Type B pancreatic cell (in vitro differentiated cells): ENCODE measurements at regions not wholly inside any gene's neighbourhood (a gene's known extent, or its start where the extent isn't known, plus 50 kb on each side); places are given as distances from the start of the nearest gene placed in this dataset.

ENCODE experiments used
- DNase-seq: peaks from one replicate; pipeline ENCODE4 v3.0.0; 2021; ENCODE audit warnings: mixed read lengths; ENCODE audit not compliant: unreplicated experiment; ENCODE audit errors: extremely low spot score
- H3K27ac Mint-ChIP-seq: 2 replicates; pipeline ENCODE4 v1.8.0; 2021; ENCODE audit warnings: mild to moderate bottlenecking, mixed read lengths
- H3K27me3 Mint-ChIP-seq: 2 replicates; pipeline ENCODE4 v1.8.0; 2021; ENCODE audit warnings: mixed read lengths
- H3K36me3 Mint-ChIP-seq: 2 replicates; pipeline ENCODE4 v1.8.0; 2021; ENCODE audit warnings: mixed read lengths
- H3K4me1 Mint-ChIP-seq: one replicate; pipeline ENCODE4 v1.8.0; 2021; ENCODE audit warnings: mixed read lengths; ENCODE audit not compliant: unreplicated experiment
- H3K4me3 Mint-ChIP-seq: 2 replicates; pipeline ENCODE4 v1.8.0; 2021; ENCODE audit warnings: mild to moderate bottlenecking, mixed read lengths
- H3K9me3 Mint-ChIP-seq: 2 replicates; pipeline ENCODE4 v1.8.0; 2021; ENCODE audit warnings: mixed read lengths
- TF ChIP-seq, protein P1 (sequence below): fragments of 200-600 bp; sonication (generic); conservative IDR thresholded peaks from 2 replicates; pipeline ENCODE4 v1.5.0; 2021; ENCODE audit warnings: antibody characterized with exemption, mild to moderate bottlenecking

DNA sequence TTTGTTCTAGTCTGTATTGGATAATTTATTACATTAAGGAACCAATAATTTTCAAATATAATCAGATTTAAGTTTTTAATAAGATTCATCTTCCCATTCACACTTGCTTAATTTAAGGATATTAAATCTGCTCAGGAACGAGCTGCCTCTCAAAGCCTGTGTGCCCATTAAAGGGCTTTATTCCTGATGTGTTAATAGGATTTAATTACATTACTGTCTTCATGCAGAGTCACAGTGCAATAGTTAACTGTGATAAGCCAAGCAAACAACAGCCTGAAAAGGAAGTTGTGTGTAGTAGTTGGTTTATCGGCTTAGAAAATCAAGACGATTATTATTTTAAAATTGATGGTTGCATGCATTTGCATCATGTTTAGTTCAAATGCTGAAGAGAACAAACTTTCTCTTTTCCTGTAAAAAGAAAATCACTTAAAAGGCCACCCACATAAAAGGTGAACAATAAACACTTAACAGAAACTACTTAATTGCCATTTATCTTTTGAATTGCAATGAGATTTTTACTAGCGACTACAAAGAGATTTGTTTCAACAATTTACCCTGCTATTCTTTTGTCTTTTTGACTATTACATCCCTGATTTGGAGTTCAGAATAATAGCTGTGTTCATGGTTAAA is 174.6 kb downstream of the RWDD3 start:
- no peaks in the 10 kb centered on the region for H3K4me1 Mint-ChIP-seq
- TF ChIP-seq, protein P1, sequence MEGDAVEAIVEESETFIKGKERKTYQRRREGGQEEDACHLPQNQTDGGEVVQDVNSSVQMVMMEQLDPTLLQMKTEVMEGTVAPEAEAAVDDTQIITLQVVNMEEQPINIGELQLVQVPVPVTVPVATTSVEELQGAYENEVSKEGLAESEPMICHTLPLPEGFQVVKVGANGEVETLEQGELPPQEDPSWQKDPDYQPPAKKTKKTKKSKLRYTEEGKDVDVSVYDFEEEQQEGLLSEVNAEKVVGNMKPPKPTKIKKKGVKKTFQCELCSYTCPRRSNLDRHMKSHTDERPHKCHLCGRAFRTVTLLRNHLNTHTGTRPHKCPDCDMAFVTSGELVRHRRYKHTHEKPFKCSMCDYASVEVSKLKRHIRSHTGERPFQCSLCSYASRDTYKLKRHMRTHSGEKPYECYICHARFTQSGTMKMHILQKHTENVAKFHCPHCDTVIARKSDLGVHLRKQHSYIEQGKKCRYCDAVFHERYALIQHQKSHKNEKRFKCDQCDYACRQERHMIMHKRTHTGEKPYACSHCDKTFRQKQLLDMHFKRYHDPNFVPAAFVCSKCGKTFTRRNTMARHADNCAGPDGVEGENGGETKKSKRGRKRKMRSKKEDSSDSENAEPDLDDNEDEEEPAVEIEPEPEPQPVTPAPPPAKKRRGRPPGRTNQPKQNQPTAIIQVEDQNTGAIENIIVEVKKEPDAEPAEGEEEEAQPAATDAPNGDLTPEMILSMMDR, result no peak
- H3K27me3 Mint-ChIP-seq, result peaks cover 12% of the 10 kb centered on the region
- no peak for DNase-seq
- H3K27ac Mint-ChIP-seq, result no peak overlapping the region
- H3K4me3 Mint-ChIP-seq, result no peak overlapping the region
- no peaks in the 10 kb centered on the region for H3K36me3 Mint-ChIP-seq
- H3K9me3 Mint-ChIP-seq, result no peaks in the 10 kb centered on the region

DNA sequence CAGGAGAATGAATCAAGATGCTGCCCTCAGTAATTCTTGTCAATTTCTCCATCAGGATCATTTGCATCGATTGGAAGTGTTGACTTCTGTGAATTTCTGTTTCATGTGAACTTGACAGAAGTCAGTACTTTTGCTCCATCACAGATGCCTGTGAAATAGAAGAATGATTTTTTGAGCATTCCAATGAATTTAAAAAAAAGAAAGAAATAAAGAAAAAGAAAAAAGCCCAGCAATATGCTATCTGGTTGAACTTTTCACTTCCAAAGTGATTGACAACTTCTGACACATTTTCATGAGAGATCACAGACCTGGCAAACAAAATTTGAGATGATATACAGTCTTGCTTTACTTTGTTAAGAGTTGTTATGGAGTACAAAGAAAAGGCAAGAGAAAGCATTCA is 175.3 kb downstream of the RWDD3 start:
- no peaks in the 10 kb centered on the region for H3K36me3 Mint-ChIP-seq
- H3K4me3 Mint-ChIP-seq, result no peak overlapping the region
- no peaks in the 10 kb centered on the region for H3K9me3 Mint-ChIP-seq
- no peak for DNase-seq
- peaks cover 12% of the 10 kb centered on the region for H3K27me3 Mint-ChIP-seq
- H3K4me1 Mint-ChIP-seq, result no peaks in the 10 kb centered on the region
- no peak overlapping the region for H3K27ac Mint-ChIP-seq
- TF ChIP-seq, protein P1, result no peak

DNA sequence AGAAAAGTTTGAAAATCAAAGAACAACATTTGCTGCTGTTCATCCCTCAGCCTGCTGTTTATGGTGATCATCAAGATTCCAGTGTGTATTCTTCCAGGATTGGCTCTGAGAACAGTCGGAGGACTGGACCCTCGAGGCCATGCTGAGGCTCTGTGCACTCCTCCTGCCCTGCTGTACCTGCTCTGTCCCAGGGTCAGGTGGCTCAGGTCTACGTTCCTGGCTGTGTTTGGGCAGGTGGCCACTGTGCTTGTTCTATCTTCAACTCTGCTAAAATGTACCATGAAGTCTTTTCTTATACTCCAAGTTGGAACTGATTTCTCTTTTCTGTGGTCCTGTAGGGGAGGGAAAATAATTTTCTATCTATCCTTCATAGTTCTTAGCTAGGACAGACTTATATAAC is 175.9 kb downstream of the RWDD3 start:
- Mint-ChIP-seq H3K4me1 (no peaks in the 10 kb centered on the region), H3K4me3 (no peak overlapping the region), H3K27ac (no peak overlapping the region), H3K36me3 (no peaks in the 10 kb centered on the region), H3K9me3 (no peaks in the 10 kb centered on the region), H3K27me3 (peaks cover 12% of the 10 kb centered on the region)
- TF ChIP-seq, protein P1, result no peak
- DNase-seq, result no peak

DNA sequence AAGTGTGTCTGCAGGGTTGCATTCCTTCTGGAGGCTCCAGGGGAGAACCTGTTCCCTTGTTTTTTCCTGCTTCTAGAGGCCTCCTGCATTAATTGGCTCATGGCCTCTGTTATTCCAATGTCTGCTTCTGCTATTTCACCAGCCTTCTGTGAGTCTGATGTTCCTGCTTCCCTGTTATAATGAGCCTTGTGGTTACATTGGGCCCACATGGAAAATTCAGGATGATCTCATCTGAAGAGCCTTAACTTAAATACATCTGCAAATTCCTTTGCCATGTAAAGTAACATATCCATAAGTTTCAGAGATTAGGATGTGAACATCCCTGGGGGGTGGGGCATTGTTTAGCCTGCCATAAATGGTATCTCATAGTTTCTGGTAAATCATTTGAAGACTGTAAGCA is 181.1 kb downstream of the RWDD3 start:
- TF ChIP-seq, protein P1, result no peak
- Mint-ChIP-seq H3K27me3 (peaks cover 4% of the 10 kb centered on the region), H3K9me3 (no peaks in the 10 kb centered on the region), H3K4me1 (no peaks in the 10 kb centered on the region), H3K4me3 (no peak overlapping the region), H3K27ac (no peak overlapping the region), H3K36me3 (no peaks in the 10 kb centered on the region)
- no peak for DNase-seq

DNA sequence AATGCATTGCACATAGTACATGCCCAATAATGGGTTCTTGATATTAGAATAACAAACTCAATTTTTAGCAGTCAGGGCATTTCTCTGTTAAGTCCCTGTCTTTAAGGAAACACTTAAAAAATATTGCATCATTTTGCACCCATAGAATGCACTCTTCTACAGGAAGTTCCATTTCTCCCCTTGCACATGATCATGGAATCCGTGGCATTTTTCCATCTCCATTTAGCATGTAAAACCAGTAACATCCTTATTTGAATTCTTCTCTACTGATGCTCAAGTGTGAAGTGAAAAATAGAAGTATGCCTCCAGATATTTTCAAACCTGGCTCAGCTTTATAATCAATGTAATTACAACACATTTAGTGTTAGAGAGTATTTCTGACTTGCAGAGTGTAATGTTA is 192.8 kb downstream of the RWDD3 start:
- Mint-ChIP-seq H3K4me1 (no peaks in the 10 kb centered on the region), H3K27ac (no peak overlapping the region), H3K4me3 (no peak overlapping the region), H3K27me3 (no peaks in the 10 kb centered on the region), H3K9me3 (no peaks in the 10 kb centered on the region), H3K36me3 (no peaks in the 10 kb centered on the region)
- DNase-seq, result no peak
- TF ChIP-seq, protein P1, result no peak

DNA sequence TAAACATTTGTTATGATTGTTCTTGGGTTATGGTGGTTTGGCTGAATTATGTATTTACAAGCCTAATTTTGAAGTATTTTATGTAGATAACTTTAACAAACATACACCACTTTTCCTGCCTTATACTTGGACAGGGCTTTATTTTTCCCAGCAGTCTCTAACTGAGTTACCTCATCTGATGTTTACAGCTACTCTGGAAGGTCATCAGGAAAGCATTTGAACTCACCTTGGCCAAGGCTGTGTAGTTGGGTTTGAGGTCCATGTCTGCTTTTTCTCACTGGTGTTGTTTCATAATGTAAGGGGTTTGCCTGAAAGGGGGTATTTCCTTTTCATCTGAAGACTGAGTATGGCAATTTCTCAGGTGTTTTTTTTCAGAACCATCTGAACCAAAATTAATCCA is 193.5 kb downstream of the RWDD3 start:
- Mint-ChIP-seq H3K27me3 (no peaks in the 10 kb centered on the region), H3K4me1 (no peaks in the 10 kb centered on the region), H3K9me3 (no peaks in the 10 kb centered on the region), H3K36me3 (no peaks in the 10 kb centered on the region), H3K27ac (no peak overlapping the region), H3K4me3 (no peak overlapping the region)
- TF ChIP-seq, protein P1, result no peak
- DNase-seq, result no peak
